ENCODE measurements at regions not wholly inside any gene's neighbourhood (a gene's known extent, or its start where the extent isn't known, plus 50 kb on each side); places are given as distances from the start of the nearest gene placed in this dataset.

DNA sequence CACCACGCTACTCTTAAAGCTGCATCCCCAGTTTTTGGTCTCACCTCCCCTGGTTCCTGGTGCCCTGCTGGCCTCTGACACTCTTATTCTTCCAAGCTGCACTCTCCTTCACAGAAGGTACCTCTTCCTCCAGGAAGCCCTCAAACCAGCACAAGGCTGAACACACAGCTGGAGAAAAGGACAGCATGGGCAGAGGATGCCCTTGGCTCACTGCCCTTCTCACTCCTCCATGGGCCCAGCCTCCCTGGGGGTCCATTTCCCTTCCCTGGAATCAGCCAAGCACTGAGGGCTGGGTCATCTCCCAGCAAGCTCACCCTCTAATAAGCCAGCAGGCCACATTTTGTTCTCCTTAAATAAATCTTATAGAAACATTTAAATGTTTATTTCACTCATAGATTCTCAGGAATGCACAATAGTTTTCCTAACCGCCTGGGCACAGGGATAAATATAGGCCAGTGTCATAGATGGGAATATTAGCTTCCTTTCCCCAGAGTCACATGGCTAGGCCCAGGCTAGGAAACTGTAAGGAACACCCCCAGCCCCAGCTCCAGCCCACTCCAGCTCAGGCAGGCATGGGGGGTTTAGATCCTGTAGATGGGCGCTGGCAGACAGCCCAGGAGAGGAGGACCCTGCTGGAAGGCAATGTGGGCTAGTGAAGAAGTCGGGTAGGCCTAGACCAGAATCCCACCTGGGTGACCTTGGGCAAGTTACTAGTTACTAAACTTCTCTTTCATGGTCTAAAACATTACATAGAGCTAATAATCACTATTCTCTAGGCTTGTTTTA lies 51.5 kb downstream of the IRAG1 start:
- TF ChIP-seq, protein P1, sequence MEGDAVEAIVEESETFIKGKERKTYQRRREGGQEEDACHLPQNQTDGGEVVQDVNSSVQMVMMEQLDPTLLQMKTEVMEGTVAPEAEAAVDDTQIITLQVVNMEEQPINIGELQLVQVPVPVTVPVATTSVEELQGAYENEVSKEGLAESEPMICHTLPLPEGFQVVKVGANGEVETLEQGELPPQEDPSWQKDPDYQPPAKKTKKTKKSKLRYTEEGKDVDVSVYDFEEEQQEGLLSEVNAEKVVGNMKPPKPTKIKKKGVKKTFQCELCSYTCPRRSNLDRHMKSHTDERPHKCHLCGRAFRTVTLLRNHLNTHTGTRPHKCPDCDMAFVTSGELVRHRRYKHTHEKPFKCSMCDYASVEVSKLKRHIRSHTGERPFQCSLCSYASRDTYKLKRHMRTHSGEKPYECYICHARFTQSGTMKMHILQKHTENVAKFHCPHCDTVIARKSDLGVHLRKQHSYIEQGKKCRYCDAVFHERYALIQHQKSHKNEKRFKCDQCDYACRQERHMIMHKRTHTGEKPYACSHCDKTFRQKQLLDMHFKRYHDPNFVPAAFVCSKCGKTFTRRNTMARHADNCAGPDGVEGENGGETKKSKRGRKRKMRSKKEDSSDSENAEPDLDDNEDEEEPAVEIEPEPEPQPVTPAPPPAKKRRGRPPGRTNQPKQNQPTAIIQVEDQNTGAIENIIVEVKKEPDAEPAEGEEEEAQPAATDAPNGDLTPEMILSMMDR (IDR thresholded peaks at IDR 0.05): no peak
- Histone ChIP-seq H3K36me3 (no peaks in the 10 kb centered on the region), H3K4me1 (peaks cover 34% of the 10 kb centered on the region), H3K27ac (peak overlapping the region; percentile 21), H3K27me3 (no peaks in the 10 kb centered on the region), H3K9me3 (no peaks in the 10 kb centered on the region), H3K4me3 (no peak overlapping the region)
- ATAC-seq: peak; percentile 4
- DNase-seq: peak; percentile 41
- intact Hi-C loops (cut with DNase I): no loop called here

DNA sequence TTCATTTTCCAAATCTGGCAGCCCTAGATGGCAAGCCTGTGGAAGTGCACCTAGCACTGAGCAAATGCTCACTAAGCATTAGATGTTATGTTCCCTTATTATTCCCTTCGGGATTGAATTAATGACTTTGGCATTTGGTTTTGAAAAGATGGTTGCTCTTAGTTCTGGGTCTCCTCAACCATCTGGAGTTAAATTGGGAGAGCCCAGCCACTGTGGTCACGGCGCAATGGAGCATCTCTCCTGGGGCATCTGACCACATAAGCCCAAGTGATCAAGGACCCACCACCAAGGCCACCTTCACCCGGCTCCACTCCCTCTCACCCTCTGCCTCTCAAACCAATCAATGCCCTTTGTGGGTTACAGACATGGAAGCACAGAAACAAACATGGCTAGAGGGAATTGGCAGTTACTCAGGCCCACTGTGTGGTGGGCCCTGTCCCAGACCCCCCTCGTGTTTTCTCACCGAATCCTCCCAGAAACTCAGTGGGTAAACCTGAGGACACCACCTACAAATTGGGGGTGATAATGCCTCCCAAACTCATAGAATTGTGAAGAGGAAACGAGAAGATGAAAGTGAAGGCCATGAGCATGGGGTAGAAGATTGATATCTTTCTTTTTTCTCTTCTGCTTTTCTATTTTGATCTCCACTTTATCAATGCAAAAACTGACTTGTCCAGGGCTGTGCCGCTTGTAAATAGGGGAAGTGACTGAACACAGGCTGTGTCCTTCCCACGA lies 52.2 kb downstream of the IRAG1 start:
- peaks cover 29% of the 10 kb centered on the region for H3K4me1 ChIP-seq
- H3K36me3 ChIP-seq: no peaks in the 10 kb centered on the region
- ATAC-seq (peak; percentile 70), DNase-seq (peak; percentile 35)
- intact Hi-C loops (cut with DNase I): no loop called here
- no peak overlapping the region for H3K27ac ChIP-seq
- no peak overlapping the region for H3K4me3 ChIP-seq
- no peaks in the 10 kb centered on the region for H3K27me3 ChIP-seq
- no peaks in the 10 kb centered on the region for H3K9me3 ChIP-seq
- TF ChIP-seq, protein P1 (IDR thresholded peaks at IDR 0.05): no peak

DNA sequence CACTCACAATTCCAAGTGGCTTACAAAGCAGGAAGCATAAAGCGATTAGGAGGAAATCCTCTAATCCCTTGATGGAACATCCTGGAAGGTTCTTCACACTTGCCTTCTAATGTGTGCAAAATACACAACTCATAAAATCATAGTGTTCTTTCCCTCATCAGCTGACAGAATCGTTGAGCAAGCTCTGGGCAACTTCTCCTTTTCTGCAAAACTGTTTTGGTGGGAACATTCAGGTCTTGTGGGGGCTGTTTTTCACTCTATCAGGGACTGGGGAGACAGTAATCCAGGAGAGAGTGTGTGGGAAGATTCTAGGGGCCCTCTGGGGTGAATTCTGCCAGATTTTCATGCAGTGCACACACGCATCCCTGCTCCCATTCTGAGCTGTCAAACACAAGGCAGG lies 53.2 kb downstream of the IRAG1 start:
- Histone ChIP-seq H3K27ac (no peak overlapping the region), H3K36me3 (no peaks in the 10 kb centered on the region), H3K9me3 (no peaks in the 10 kb centered on the region), H3K27me3 (no peaks in the 10 kb centered on the region), H3K4me1 (peaks cover 21% of the 10 kb centered on the region), H3K4me3 (no peak overlapping the region)
- DNase-seq (peak; percentile 17), ATAC-seq (peak; percentile 33)
- intact Hi-C loops (cut with DNase I): no loop called here
- TF ChIP-seq, protein P1 (IDR thresholded peaks at IDR 0.05): no peak

DNA sequence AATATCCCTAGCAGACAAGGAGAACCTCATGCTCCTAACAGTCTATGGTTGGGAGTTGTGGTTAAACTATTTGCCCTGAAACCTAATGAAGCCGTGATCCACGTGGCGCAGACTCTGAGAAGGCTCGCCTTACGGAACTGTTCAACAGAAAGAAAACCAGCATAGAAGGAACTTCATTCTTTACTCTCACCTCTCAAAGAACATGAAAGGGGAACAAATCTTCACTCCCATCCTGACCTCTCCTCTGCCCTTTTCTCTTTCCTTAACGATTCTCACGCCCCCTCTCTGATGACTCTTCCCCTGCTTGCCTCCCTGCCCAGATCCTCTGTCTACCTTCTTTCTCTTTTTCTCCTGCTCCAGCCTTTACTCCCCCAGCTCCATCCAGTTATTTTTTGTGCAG lies 54.2 kb downstream of the IRAG1 start:
- H3K9me3 ChIP-seq: no peaks in the 10 kb centered on the region
- no peak overlapping the region for H3K27ac ChIP-seq
- H3K4me3 ChIP-seq: no peak overlapping the region
- no peaks in the 10 kb centered on the region for H3K27me3 ChIP-seq
- intact Hi-C loops (cut with DNase I): no loop called here
- peaks cover 11% of the 10 kb centered on the region for H3K4me1 ChIP-seq
- no peaks in the 10 kb centered on the region for H3K36me3 ChIP-seq
- ATAC-seq (peak; percentile 21), DNase-seq (peak; percentile 42)
- TF ChIP-seq, protein P1 (IDR thresholded peaks at IDR 0.05): no peak

DNA sequence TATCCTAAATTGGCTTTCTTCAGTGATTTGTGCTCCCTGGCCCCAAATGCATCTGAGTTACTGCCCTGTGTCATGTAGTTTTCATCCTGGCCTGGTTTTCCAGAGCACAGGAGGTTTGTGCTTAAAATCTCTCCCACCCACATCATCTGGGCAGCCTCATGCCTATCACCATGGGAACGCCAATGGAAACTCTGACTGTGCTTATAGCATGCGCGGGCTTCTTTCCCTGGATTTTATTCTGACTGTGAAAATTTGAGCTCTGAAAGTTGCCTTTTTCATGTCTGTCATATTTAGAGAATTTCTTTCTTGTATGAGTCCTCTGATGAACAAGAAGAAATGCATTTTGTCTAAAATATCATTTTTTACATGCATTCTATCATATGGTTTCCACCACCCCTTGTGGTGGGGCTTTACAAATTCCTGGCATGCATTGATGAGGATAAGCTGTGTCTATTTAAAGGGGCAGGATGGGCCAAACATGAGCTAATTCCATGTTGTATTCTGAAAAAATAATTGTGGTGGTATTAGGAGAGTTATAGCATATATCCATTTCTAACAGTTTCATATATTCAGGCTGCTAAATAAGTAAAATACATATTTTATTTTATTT lies 55.1 kb downstream of the IRAG1 start:
- Histone ChIP-seq H3K4me3 (no peak overlapping the region), H3K4me1 (peaks cover 11% of the 10 kb centered on the region), H3K27ac (no peak overlapping the region), H3K9me3 (no peaks in the 10 kb centered on the region), H3K36me3 (no peaks in the 10 kb centered on the region), H3K27me3 (no peaks in the 10 kb centered on the region)
- DNase-seq (no peak), ATAC-seq (no peak)
- TF ChIP-seq, protein P1 (IDR thresholded peaks at IDR 0.05): no peak
- intact Hi-C loops (cut with DNase I): no loop called here

Data from upper lobe of right lung (tissue), 1 donor.